Omental fat pad (tissue), 3 donors: ENCODE measurements at regions not wholly inside any gene's neighbourhood (a gene's known extent, or its start where the extent isn't known, plus 50 kb on each side); places are given as distances from the start of the nearest gene placed in this dataset.

Experiments
- ATAC-seq: fragments of 150-250 bp; one replicate; pipeline ENCODE4 v1.9.1; 2016; ENCODE audit warnings: mild to moderate bottlenecking, moderate library complexity; ENCODE audit not compliant: low FRiP score
- DNase-seq: peaks from one replicate; pipeline ENCODE4 v3.0.0-alpha.2; 2019; ENCODE audit warnings: low spot score
- CTCF ChIP-seq, 3 donors: fragments of 450-650 bp; IDR thresholded peaks; one replicate each; pipeline ENCODE4 v1.5.1; 2016 to 2017; ENCODE audit warnings: antibody characterized with exemption in 3 of 3, mild to moderate bottlenecking in 3 of 3, moderate library complexity in 2 of 3

GRCh38 chr13:111037927-111038326 lies 77.2 kb upstream of the ARHGEF7 start:
- DNase-seq (no peak), ATAC-seq (no peak)
- TF ChIP-seq CTCF (IDR thresholded peaks at IDR 0.05): no peak

GRCh38 chr13:111036665-111037064 lies 78.4 kb upstream of the ARHGEF7 start:
- ATAC-seq (no peak), DNase-seq (no peak)
- TF ChIP-seq CTCF (IDR thresholded peaks at IDR 0.05): no peak

GRCh38 chr13:111035861-111036260 lies 79.2 kb upstream of the ARHGEF7 start:
- TF ChIP-seq CTCF (IDR thresholded peaks at IDR 0.05): no peak
- ATAC-seq: no peak
- DNase-seq: no peak

- DNase-seq (no peak), ATAC-seq (no peak)
- TF ChIP-seq CTCF (IDR thresholded peaks at IDR 0.05): no peak
Observed at GRCh38 chr13:111034811-111035210, 80.3 kb upstream of the ARHGEF7 start.

- no peak for TF ChIP-seq CTCF (IDR thresholded peaks at IDR 0.05)
- no peak for DNase-seq
- ATAC-seq: no peak
Observed at GRCh38 chr13:111033172-111034130, 81.7 kb upstream of the ARHGEF7 start.

- ATAC-seq (no peak), DNase-seq (no peak)
- no peak for TF ChIP-seq CTCF (IDR thresholded peaks at IDR 0.05)
Observed at GRCh38 chr13:111031531-111031961, 83.6 kb upstream of the ARHGEF7 start.
